CD4-positive, alpha-beta T cell (primary cell): ENCODE measurements at regions not wholly inside any gene's neighbourhood (a gene's known extent, or its start where the extent isn't known, plus 50 kb on each side); places are given as distances from the start of the nearest gene placed in this dataset.

Source experiments
- ATAC-seq: fragments of 200-7000 bp; cut with Tn5 transposase; one replicate; pipeline ENCODE4 v1.10.0; 2022; ENCODE audit warnings: mild to moderate bottlenecking; ENCODE audit not compliant: poor library complexity
- CTCF ChIA-PET: fragments of 350-600 bp; sonication (Branson Sonifier 250); formaldehyde crosslinking; loops from one replicate; lab custom pipeline; 2021; ENCODE audit warnings: antibody characterized with exemption, inconsistent platforms; lab: Charles Lee
- POLR2A ChIA-PET: fragments of 350-600 bp; sonication (Branson Sonifier 250); formaldehyde crosslinking; loops from one replicate; lab custom pipeline; 2021; ENCODE audit warnings: antibody characterized with exemption, inconsistent platforms; lab: Charles Lee
- DNase-seq, 14 experiments: peaks; one replicate each; pipeline ENCODE4 v3.0.0-alpha.2; 2013 to 2020; ENCODE audit warnings: mixed read lengths in 2 of 14
- H3K27ac ChIP-seq, 2 donors: one replicate each; pipeline versions ENCODE4 v1.5.1 to v1.7.0; 2013; ENCODE audit warnings: low read length in 2 of 2, low read depth in 1 of 2, mild to moderate bottlenecking in 1 of 2
- H3K27me3 ChIP-seq, 2 experiments: 1 replicate in 1 of 2; 2 replicates in 1 of 2; pipeline versions ENCODE4 v1.6.1 to v1.7.0; 2013; ENCODE audit warnings: low read length in 2 of 2, control low read depth in 1 of 2, mild to moderate bottlenecking in 1 of 2, moderate library complexity in 1 of 2; ENCODE audit not compliant: insufficient read depth in 2 of 2, control insufficient read depth in 1 of 2
- H3K36me3 ChIP-seq: one replicate; pipeline ENCODE4 v1.6.1; 2013; ENCODE audit warnings: low read length, control low read depth; ENCODE audit not compliant: insufficient read depth
- H3K4me1 ChIP-seq: one replicate; pipeline ENCODE4 v1.6.1; 2013; ENCODE audit warnings: low read length, control low read depth; ENCODE audit not compliant: insufficient read depth
- H3K4me3 ChIP-seq: one replicate; pipeline ENCODE4 v1.5.1; 2013; ENCODE audit warnings: mild to moderate bottlenecking, low read length, moderate library complexity
- H3K9me3 ChIP-seq, 2 experiments: 1 replicate in 1 of 2; 2 replicates in 1 of 2; pipeline versions ENCODE4 v1.6.1 to v1.7.0; 2013; ENCODE audit warnings: low read length in 2 of 2, mild to moderate bottlenecking in 2 of 2, control low read depth in 1 of 2, moderate library complexity in 1 of 2; ENCODE audit not compliant: control insufficient read depth in 1 of 2, insufficient read depth in 1 of 2
- H3K27ac Mint-ChIP-seq: one replicate; pipeline ENCODE4 v1.8.0; 2020; ENCODE audit warnings: mixed read lengths
- H3K27me3 Mint-ChIP-seq: one replicate; pipeline ENCODE4 v1.8.0; 2021; ENCODE audit warnings: mixed read lengths
- H3K36me3 Mint-ChIP-seq: one replicate; pipeline ENCODE4 v1.8.0; 2021; ENCODE audit warnings: low read depth, mixed read lengths
- H3K4me1 Mint-ChIP-seq: one replicate; pipeline ENCODE4 v1.8.0; 2021; ENCODE audit warnings: low read depth, mixed read lengths
- H3K4me3 Mint-ChIP-seq: one replicate; pipeline ENCODE4 v1.8.0; 2020; ENCODE audit warnings: mild to moderate bottlenecking, mixed read lengths
- H3K9me3 Mint-ChIP-seq: one replicate; pipeline ENCODE4 v1.8.0; 2020; ENCODE audit warnings: mixed read lengths
- CTCF ChIP-seq: fragments of 200-600 bp; IDR thresholded peaks from one replicate; pipeline ENCODE4 v1.8.0; 2022; ENCODE audit warnings: antibody characterized with exemption, mild to moderate bottlenecking
- intact Hi-C, 2 experiments: fragments of 100-400 bp; cut with DNase I in 1 of 2; cut with micrococcal nuclease in 1 of 2; formaldehyde crosslinking; loops; one replicate each; pipeline versions ENCODE4 v1.15.1 to v1.9.0; 2023 to 2025; cut with DNase I, micrococcal nuclease

GRCh38 chr4:45663003-45663402, 460.9 kb downstream of the GABRG1 start:
- CTCF ChIA-PET, result no interaction called here
- no peaks in the 10 kb centered on the region for H3K4me1 ChIP-seq
- ATAC-seq, result no peak
- no peak overlapping the region for H3K4me3 ChIP-seq
- no peaks in the 10 kb centered on the region for H3K27me3 Mint-ChIP-seq
- H3K36me3 ChIP-seq, result no peaks in the 10 kb centered on the region
- no peaks in the 10 kb centered on the region for H3K36me3 Mint-ChIP-seq
- intact Hi-C loops, result no loop called here
- POLR2A ChIA-PET, result no interaction called here
- no peak overlapping the region for H3K27ac Mint-ChIP-seq
- no peak for TF ChIP-seq CTCF
- no peak overlapping the region for H3K27ac ChIP-seq
- no peak for DNase-seq
- no peak overlapping the region for H3K4me3 Mint-ChIP-seq
- no peaks in the 10 kb centered on the region for H3K4me1 Mint-ChIP-seq
- peaks cover 8% of the 10 kb centered on the region for H3K9me3 Mint-ChIP-seq
- H3K27me3 ChIP-seq, result no peaks in the 10 kb centered on the region
- no peaks in the 10 kb centered on the region for H3K9me3 ChIP-seq

- intact Hi-C loops, result no loop called here
- Histone ChIP-seq H3K27me3 (no peaks in the 10 kb centered on the region), H3K4me1 (no peaks in the 10 kb centered on the region), H3K4me3 (no peak overlapping the region), H3K9me3 (no peaks in the 10 kb centered on the region), H3K36me3 (no peaks in the 10 kb centered on the region), H3K27ac (no peak overlapping the region)
- Mint-ChIP-seq H3K27me3 (no peaks in the 10 kb centered on the region), H3K36me3 (no peaks in the 10 kb centered on the region), H3K27ac (no peak overlapping the region), H3K4me3 (no peak overlapping the region), H3K4me1 (no peaks in the 10 kb centered on the region), H3K9me3 (peaks cover 6% of the 10 kb centered on the region)
- no peak for TF ChIP-seq CTCF
- ChIA-PET POLR2A (no interaction called here), CTCF (no interaction called here)
- ATAC-seq (no peak), DNase-seq (no peak)
These were observed 462.0 kb downstream of the GABRG1 start for GRCh38 chr4:45661893-45662292.

DNA sequence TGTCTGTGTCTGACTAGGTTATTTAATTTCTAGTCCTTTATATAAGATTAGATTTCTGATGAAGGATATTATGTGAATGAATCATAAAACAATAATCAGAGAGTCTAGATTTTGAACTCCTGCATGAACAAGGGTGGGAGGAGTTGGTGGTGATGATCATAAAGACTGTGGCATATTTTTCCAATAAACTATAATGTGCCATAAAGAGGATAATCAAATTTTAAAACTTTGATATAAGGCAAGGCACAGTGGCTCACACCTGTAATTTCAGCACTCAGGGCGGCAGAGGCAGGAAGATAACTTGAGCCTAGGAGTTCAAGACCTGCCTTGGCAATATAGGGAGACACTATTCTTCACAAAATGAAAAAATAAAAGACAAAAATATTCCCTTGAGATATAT, 473.3 kb downstream of the GABRG1 start:
- H3K4me1 Mint-ChIP-seq, result no peaks in the 10 kb centered on the region
- ChIA-PET CTCF (no interaction called here), POLR2A (no interaction called here)
- no peaks in the 10 kb centered on the region for H3K4me1 ChIP-seq
- DNase-seq (no peak), ATAC-seq (no peak)
- no peaks in the 10 kb centered on the region for H3K27me3 Mint-ChIP-seq
- no peak overlapping the region for H3K4me3 Mint-ChIP-seq
- H3K4me3 ChIP-seq, result no peak overlapping the region
- H3K9me3 Mint-ChIP-seq, result peaks cover 12% of the 10 kb centered on the region
- H3K27ac Mint-ChIP-seq, result no peak overlapping the region
- no peaks in the 10 kb centered on the region for H3K36me3 Mint-ChIP-seq
- H3K27me3 ChIP-seq, result no peaks in the 10 kb centered on the region
- no peak for TF ChIP-seq CTCF
- no peaks in the 10 kb centered on the region for H3K9me3 ChIP-seq
- H3K27ac ChIP-seq, result no peak overlapping the region
- H3K36me3 ChIP-seq, result no peaks in the 10 kb centered on the region
- intact Hi-C loops, result no loop called here
